ENCODE measurements at regions not wholly inside any gene's neighbourhood (a gene's known extent, or its start where the extent isn't known, plus 50 kb on each side); places are given as distances from the start of the nearest gene placed in this dataset.

DNA sequence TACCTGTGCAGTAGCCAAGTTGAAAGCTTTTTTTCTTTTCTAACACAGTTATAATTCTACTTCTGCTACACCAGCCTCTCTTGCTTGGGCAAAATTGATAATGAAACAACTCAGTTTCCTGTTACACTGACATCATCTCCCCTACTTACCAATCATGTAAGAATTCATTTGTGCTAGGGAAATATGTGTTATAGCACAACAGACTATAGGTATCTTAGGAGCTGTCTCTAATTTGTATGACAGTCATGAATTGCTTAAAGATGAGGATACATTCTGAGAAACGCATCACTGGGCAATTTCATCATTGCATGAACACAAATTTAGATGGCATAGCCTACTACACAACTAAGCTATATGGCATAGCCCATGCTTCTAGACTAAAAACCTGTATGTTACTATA, 246.3 kb upstream of the ANKRD50 start:
- no peaks in the 10 kb centered on the region for H3K4me1 ChIP-seq (ENCODE audit: insufficient read depth, low read length)
- no peak overlapping the region for H3K4me2 ChIP-seq (ENCODE audit: insufficient read depth, low read length)
- H4K20me1 ChIP-seq (ENCODE audit: insufficient read depth, low read length): no peaks in the 10 kb centered on the region
- peaks cover 6% of the 10 kb centered on the region for H3K9me3 ChIP-seq (ENCODE audit: low read depth, low read length)
- no peak overlapping the region for H3K27ac ChIP-seq (ENCODE audit: low read depth, low read length)
- TF ChIP-seq, protein P1, sequence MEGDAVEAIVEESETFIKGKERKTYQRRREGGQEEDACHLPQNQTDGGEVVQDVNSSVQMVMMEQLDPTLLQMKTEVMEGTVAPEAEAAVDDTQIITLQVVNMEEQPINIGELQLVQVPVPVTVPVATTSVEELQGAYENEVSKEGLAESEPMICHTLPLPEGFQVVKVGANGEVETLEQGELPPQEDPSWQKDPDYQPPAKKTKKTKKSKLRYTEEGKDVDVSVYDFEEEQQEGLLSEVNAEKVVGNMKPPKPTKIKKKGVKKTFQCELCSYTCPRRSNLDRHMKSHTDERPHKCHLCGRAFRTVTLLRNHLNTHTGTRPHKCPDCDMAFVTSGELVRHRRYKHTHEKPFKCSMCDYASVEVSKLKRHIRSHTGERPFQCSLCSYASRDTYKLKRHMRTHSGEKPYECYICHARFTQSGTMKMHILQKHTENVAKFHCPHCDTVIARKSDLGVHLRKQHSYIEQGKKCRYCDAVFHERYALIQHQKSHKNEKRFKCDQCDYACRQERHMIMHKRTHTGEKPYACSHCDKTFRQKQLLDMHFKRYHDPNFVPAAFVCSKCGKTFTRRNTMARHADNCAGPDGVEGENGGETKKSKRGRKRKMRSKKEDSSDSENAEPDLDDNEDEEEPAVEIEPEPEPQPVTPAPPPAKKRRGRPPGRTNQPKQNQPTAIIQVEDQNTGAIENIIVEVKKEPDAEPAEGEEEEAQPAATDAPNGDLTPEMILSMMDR (IDR thresholded peaks at IDR 0.05; ENCODE audit: extremely low read depth, low read depth, low read length): no peak
- H3K79me2 ChIP-seq (ENCODE audit: insufficient read depth, low read length): no peaks in the 10 kb centered on the region
- no peak overlapping the region for H3K4me3 ChIP-seq (ENCODE audit: insufficient read depth, low read length)
- no peaks in the 10 kb centered on the region for H3K27me3 ChIP-seq (ENCODE audit: insufficient read depth, low read length)
- no peak for DNase-seq (ENCODE audit: insufficient read length, low spot score, missing footprints)
- H3K36me3 ChIP-seq (ENCODE audit: insufficient read depth, low read length): no peaks in the 10 kb centered on the region
- H2AFZ ChIP-seq (ENCODE audit: low read length): peak overlapping the region; percentile 34

DNA sequence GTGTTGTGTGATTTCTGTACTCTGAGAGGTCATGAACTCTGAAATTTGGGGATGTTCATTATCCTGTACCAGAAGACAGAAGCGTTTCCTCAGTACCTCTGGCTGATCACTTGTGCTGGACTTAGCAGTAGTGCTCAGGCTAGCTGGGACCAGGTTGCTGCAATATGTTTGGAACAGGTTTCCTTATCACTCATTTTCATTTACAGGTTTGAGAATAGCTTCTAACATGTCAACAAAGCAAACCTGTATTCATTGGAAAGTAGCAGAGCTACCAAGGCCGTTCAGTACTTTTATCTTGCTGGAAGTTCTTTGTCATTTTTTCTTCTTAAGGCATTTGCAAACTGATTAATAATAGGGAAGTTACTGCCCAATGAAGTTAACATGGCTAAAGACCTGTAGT, 242.9 kb upstream of the ANKRD50 start:
- Histone ChIP-seq H3K27me3 (ENCODE audit: insufficient read depth, low read length) (no peaks in the 10 kb centered on the region), H2AFZ (ENCODE audit: low read length) (no peak overlapping the region), H3K4me2 (ENCODE audit: insufficient read depth, low read length) (no peak overlapping the region), H3K4me1 (ENCODE audit: insufficient read depth, low read length) (peaks cover 3% of the 10 kb centered on the region), H3K36me3 (ENCODE audit: insufficient read depth, low read length) (no peaks in the 10 kb centered on the region), H3K4me3 (ENCODE audit: insufficient read depth, low read length) (no peak overlapping the region), H3K27ac (ENCODE audit: low read depth, low read length) (no peak overlapping the region), H3K79me2 (ENCODE audit: insufficient read depth, low read length) (no peaks in the 10 kb centered on the region), H3K9me3 (ENCODE audit: low read depth, low read length) (no peaks in the 10 kb centered on the region), H4K20me1 (ENCODE audit: insufficient read depth, low read length) (no peaks in the 10 kb centered on the region)
- TF ChIP-seq, protein P1 (IDR thresholded peaks at IDR 0.05; ENCODE audit: extremely low read depth, low read depth, low read length): no peak
- DNase-seq (ENCODE audit: insufficient read length, low spot score, missing footprints): no peak

DNA sequence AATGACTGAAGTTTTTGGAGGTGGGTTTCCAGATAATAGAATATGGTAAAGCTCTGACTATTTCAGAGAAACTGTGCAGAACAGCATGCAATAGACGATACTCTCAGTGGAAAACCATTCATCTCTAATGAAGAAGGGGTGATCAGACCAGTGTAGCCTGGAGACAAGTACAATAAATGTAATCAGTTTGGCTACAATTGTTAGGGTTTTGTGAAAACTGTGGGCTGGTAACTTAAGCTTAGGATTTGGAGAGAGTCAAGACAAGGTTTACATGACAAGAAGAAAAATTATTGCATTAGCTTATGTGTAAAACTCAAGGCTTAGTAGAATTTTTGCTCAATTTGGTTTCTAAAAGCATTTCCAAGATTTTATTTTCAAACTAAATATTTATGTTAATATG, 241.5 kb upstream of the ANKRD50 start:
- no peaks in the 10 kb centered on the region for H4K20me1 ChIP-seq (ENCODE audit: insufficient read depth, low read length)
- no peak overlapping the region for H2AFZ ChIP-seq (ENCODE audit: low read length)
- H3K4me3 ChIP-seq (ENCODE audit: insufficient read depth, low read length): no peak overlapping the region
- no peaks in the 10 kb centered on the region for H3K36me3 ChIP-seq (ENCODE audit: insufficient read depth, low read length)
- no peaks in the 10 kb centered on the region for H3K27me3 ChIP-seq (ENCODE audit: insufficient read depth, low read length)
- H3K9me3 ChIP-seq (ENCODE audit: low read depth, low read length): no peaks in the 10 kb centered on the region
- no peak for DNase-seq (ENCODE audit: insufficient read length, low spot score, missing footprints)
- no peaks in the 10 kb centered on the region for H3K79me2 ChIP-seq (ENCODE audit: insufficient read depth, low read length)
- TF ChIP-seq, protein P1 (IDR thresholded peaks at IDR 0.05; ENCODE audit: extremely low read depth, low read depth, low read length): no peak
- no peak overlapping the region for H3K4me2 ChIP-seq (ENCODE audit: insufficient read depth, low read length)
- H3K27ac ChIP-seq (ENCODE audit: low read depth, low read length): no peak overlapping the region
- peaks cover 7% of the 10 kb centered on the region for H3K4me1 ChIP-seq (ENCODE audit: insufficient read depth, low read length)

DNA sequence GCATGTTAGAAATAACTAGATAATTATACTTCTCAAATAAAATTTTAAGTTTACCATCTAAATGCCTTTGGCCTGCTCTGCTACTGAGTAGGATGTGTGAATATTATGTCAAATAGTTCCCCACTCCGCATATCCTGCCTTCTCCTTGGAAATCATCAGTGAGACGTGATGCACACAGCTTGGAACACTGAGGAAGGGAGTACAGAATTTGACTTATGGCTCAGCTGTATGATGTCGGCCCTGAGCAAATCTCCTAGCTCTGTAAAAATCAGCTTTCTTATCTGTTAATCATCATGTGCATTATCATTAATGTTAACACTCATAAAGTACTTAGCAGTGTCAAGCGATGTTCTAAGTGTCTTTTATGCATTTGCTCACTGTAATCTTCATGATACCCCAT, 241.0 kb upstream of the ANKRD50 start:
- H4K20me1 ChIP-seq (ENCODE audit: insufficient read depth, low read length): no peaks in the 10 kb centered on the region
- H2AFZ ChIP-seq (ENCODE audit: low read length): no peak overlapping the region
- TF ChIP-seq, protein P1 (IDR thresholded peaks at IDR 0.05; ENCODE audit: extremely low read depth, low read depth, low read length): no peak
- H3K79me2 ChIP-seq (ENCODE audit: insufficient read depth, low read length): no peaks in the 10 kb centered on the region
- H3K9me3 ChIP-seq (ENCODE audit: low read depth, low read length): no peaks in the 10 kb centered on the region
- no peaks in the 10 kb centered on the region for H3K27me3 ChIP-seq (ENCODE audit: insufficient read depth, low read length)
- peaks cover 11% of the 10 kb centered on the region for H3K4me1 ChIP-seq (ENCODE audit: insufficient read depth, low read length)
- H3K4me2 ChIP-seq (ENCODE audit: insufficient read depth, low read length): no peak overlapping the region
- H3K27ac ChIP-seq (ENCODE audit: low read depth, low read length): no peak overlapping the region
- H3K36me3 ChIP-seq (ENCODE audit: insufficient read depth, low read length): no peaks in the 10 kb centered on the region
- H3K4me3 ChIP-seq (ENCODE audit: insufficient read depth, low read length): no peak overlapping the region
- DNase-seq (ENCODE audit: insufficient read length, low spot score, missing footprints): peak; percentile 18
